Liver (tissue), 8 donors: ENCODE measurements at regions not wholly inside any gene's neighbourhood (a gene's known extent, or its start where the extent isn't known, plus 50 kb on each side); places are given as distances from the start of the nearest gene placed in this dataset.

ENCODE experiments used
- DNase-seq: peaks from one replicate; pipeline ENCODE4 v3.0.0-alpha.2; 2017; ENCODE audit warnings: low spot score
- H3K27ac ChIP-seq, 2 donors: one replicate each; pipeline ENCODE4 v1.7.0; 2013; ENCODE audit warnings: inconsistent platforms in 2 of 2, low read length in 2 of 2, control low read depth in 1 of 2, low read depth in 1 of 2, mild to moderate bottlenecking in 1 of 2
- H3K27me3 ChIP-seq, 4 donors: one replicate each; pipeline versions ENCODE4 v1.6.1 to v1.7.0; 2013; ENCODE audit warnings: low read length in 3 of 4, inconsistent platforms in 1 of 4, mild to moderate bottlenecking in 1 of 4, moderate library complexity in 1 of 4; ENCODE audit not compliant: control insufficient read depth in 4 of 4, insufficient read depth in 4 of 4
- H3K36me3 ChIP-seq, 4 donors: one replicate each; pipeline versions ENCODE4 v1.6.1 to v1.7.0; 2013; ENCODE audit warnings: low read length in 3 of 4, mild to moderate bottlenecking in 3 of 4, low read depth in 1 of 4, moderate library complexity in 1 of 4; ENCODE audit not compliant: control insufficient read depth in 4 of 4, insufficient read depth in 3 of 4
- H3K4me1 ChIP-seq, 4 donors: one replicate each; pipeline versions ENCODE4 v1.6.1 to v1.7.0; 2013; ENCODE audit warnings: low read length in 3 of 4, mild to moderate bottlenecking in 3 of 4, moderate library complexity in 1 of 4; ENCODE audit not compliant: control insufficient read depth in 4 of 4, insufficient read depth in 4 of 4
- H3K4me3 ChIP-seq, 3 donors: one replicate each; pipeline versions ENCODE4 v1.6.1 to v1.7.0; 2013; ENCODE audit warnings: low read length in 3 of 3, control low read depth in 1 of 3, low read depth in 1 of 3, mild to moderate bottlenecking in 1 of 3
- H3K9ac ChIP-seq, 2 donors: one replicate each; pipeline ENCODE4 v1.7.0; 2013; ENCODE audit warnings: low read length in 2 of 2, mild to moderate bottlenecking in 2 of 2, moderate library complexity in 2 of 2, control low read depth in 1 of 2, low read depth in 1 of 2
- H3K9me3 ChIP-seq, 4 donors: one replicate each; pipeline versions ENCODE4 v1.6.1 to v1.7.0; 2013; ENCODE audit warnings: low read length in 3 of 4; ENCODE audit not compliant: control insufficient read depth in 4 of 4
- ATF3 ChIP-seq: IDR thresholded peaks from 2 replicates; pipeline ENCODE4 v1.6.1; 2016; ENCODE audit warnings: antibody characterized with exemption
- CTCF ChIP-seq: fragments of 150-350 bp; IDR thresholded peaks from 2 replicates; pipeline ENCODE4 v1.5.1; 2017; ENCODE audit warnings: improper control_type of control experiment, low read depth, low read length; ENCODE audit not compliant: missing input control
- EGR1 ChIP-seq, 2 donors: IDR thresholded peaks; 2 replicates each; pipeline ENCODE4 v1.6.1; 2016 to 2018; ENCODE audit warnings: antibody characterized with exemption in 2 of 2, low read depth in 2 of 2
- FOXA1 ChIP-seq: IDR thresholded peaks from 2 replicates; pipeline ENCODE4 v1.6.1; 2016; ENCODE audit warnings: antibody characterized with exemption
- FOXA2 ChIP-seq: IDR thresholded peaks from 2 replicates; pipeline ENCODE4 v1.6.1; 2016; ENCODE audit warnings: antibody characterized with exemption
- GABPA ChIP-seq, 2 donors: IDR thresholded peaks in 1 of 2; conservative IDR thresholded peaks in 1 of 2; 2 replicates each; pipeline ENCODE4 v1.6.1; 2016; ENCODE audit warnings: antibody characterized with exemption in 2 of 2, mild to moderate bottlenecking in 1 of 2, moderate library complexity in 1 of 2
- HNF4A ChIP-seq, 2 donors: conservative IDR thresholded peaks; 2 replicates each; pipeline ENCODE4 v1.6.1; 2016; ENCODE audit warnings: antibody characterized with exemption in 2 of 2, mild to moderate bottlenecking in 2 of 2
- HNF4G ChIP-seq: IDR thresholded peaks from 2 replicates; pipeline ENCODE4 v1.6.1; 2016; ENCODE audit warnings: antibody characterized with exemption
- JUND ChIP-seq, 2 donors: IDR thresholded peaks; 2 replicates each; pipeline ENCODE4 v1.6.1; 2016; ENCODE audit warnings: antibody characterized with exemption in 2 of 2
- MAX ChIP-seq: IDR thresholded peaks from 2 replicates; pipeline ENCODE4 v1.6.1; 2016; ENCODE audit warnings: antibody characterized with exemption
- NR2F2 ChIP-seq: IDR thresholded peaks from 2 replicates; pipeline ENCODE4 v1.6.1; 2016; ENCODE audit warnings: antibody characterized with exemption
- RAD21 ChIP-seq, 2 donors: IDR thresholded peaks; 2 replicates each; pipeline ENCODE4 v1.6.1; 2016; ENCODE audit warnings: antibody characterized with exemption in 2 of 2, mild to moderate bottlenecking in 2 of 2
- REST ChIP-seq: IDR thresholded peaks from 2 replicates; pipeline ENCODE4 v1.6.1; 2016; ENCODE audit warnings: antibody characterized with exemption, mild to moderate bottlenecking
- RXRA ChIP-seq, 2 donors: IDR thresholded peaks; 2 replicates each; pipeline ENCODE4 v1.6.1; 2017 to 2018; ENCODE audit warnings: antibody characterized with exemption in 2 of 2, mild to moderate bottlenecking in 1 of 2
- SP1 ChIP-seq: IDR thresholded peaks from 2 replicates; pipeline ENCODE4 v1.6.1; 2018; ENCODE audit warnings: antibody characterized with exemption, mild to moderate bottlenecking
- TAF1 ChIP-seq: conservative IDR thresholded peaks from 2 replicates; pipeline ENCODE4 v1.6.1; 2016; ENCODE audit warnings: antibody characterized with exemption, mild to moderate bottlenecking
- YY1 ChIP-seq: IDR thresholded peaks from 2 replicates; pipeline ENCODE4 v1.6.1; 2016; ENCODE audit warnings: antibody characterized with exemption, mild to moderate bottlenecking
- ZBTB33 ChIP-seq: IDR thresholded peaks from 2 replicates; pipeline ENCODE4 v1.6.1; 2016; ENCODE audit warnings: antibody characterized with exemption
- WGBS: extraction: QIAGEN DNeasy Blood & Tissue Kit; methylation state at CpG from one replicate; pipeline ENCODE4 v1.1.7; 2013; 5-methylcytosine and 5-hydroxymethylcytosine counted together
- donor health status: healthy.
- donor health status: healthy.
- donor health status: healthy.
- donor health status: healthy.
- donor health status: healthy.

- Histone ChIP-seq H3K9ac (no peak overlapping the region), H3K4me1 (no peaks in the 10 kb centered on the region), H3K36me3 (no peaks in the 10 kb centered on the region), H3K4me3 (no peak overlapping the region), H3K27ac (no peak overlapping the region), H3K27me3 (peaks cover 0 to 2% (median 0%) of the 10 kb centered on the region in 4 donors), H3K9me3 (no peaks in the 10 kb centered on the region)
- TF ChIP-seq SP1 (no peak), EGR1 (IDR thresholded peaks at IDR 0.05; ENCODE audit: low read depth in 2 of 2) (no peak), HNF4G (no peak), GABPA (IDR thresholded peaks at IDR 0.05 in 1 of 2, conservative IDR thresholded peaks at IDR 0.05 in 1 of 2) (no peak), REST (no peak), MAX (no peak), JUND (IDR thresholded peaks at IDR 0.05) (no peak), FOXA2 (no peak), HNF4A (conservative IDR thresholded peaks at IDR 0.05) (no peak), RAD21 (IDR thresholded peaks at IDR 0.05) (no peak), NR2F2 (no peak), RXRA (IDR thresholded peaks at IDR 0.05) (no peak), FOXA1 (no peak), ZBTB33 (no peak), CTCF (no peak), TAF1 (no peak), ATF3 (no peak), YY1 (no peak)
- 41% methylated on average over 2 of the region's 2 CpGs for WGBS
- DNase-seq: no peak
These were observed 232.0 kb downstream of the SH2D4B start for GRCh38 chr10:80769700-80770160.
